ENCODE measurements at regions not wholly inside any gene's neighbourhood (a gene's known extent, or its start where the extent isn't known, plus 50 kb on each side); places are given as distances from the start of the nearest gene placed in this dataset.

DNA sequence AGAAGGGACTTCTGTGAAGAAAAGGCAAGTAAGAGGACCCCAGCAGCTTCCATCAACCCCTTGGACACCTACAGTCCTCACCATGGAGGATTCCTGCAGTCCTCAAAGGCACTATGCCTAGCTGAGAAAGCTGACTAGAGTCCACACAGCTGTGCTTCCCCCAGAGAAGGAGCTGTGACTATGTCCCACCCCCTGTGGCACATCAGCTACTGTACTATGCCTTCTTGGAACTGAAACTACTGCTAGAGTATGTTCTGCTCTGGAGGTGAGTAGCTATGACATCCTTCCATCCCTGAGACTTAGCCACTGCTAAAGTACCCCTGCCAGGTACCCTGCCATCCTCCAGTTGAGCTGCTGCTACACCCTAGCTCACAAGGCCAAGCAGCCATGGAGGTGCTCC is 690.2 kb upstream of the CHAC2 start:
- Histone ChIP-seq H3K27me3 (ENCODE audit: control insufficient read depth, extremely low read depth, insufficient read depth, low read length) (no peaks in the 10 kb centered on the region), H3K79me2 (ENCODE audit: control insufficient read depth, insufficient read depth, low read length) (no peaks in the 10 kb centered on the region), H4K20me1 (ENCODE audit: control insufficient read depth, extremely low read depth, insufficient read depth, low read length) (no peaks in the 10 kb centered on the region), H2AFZ (ENCODE audit: control insufficient read depth, low read length) (no peak overlapping the region), H3K36me3 (ENCODE audit: control insufficient read depth in 2 of 2, extremely low read depth in 1 of 2, insufficient read depth in 2 of 2, low read length in 2 of 2) (no peaks in the 10 kb centered on the region), H3K9ac (ENCODE audit: control insufficient read depth, extremely low read depth, insufficient read depth, low read length) (no peak overlapping the region), H3K9me1 (ENCODE audit: control insufficient read depth, extremely low read depth, insufficient read depth, low read length) (no peaks in the 10 kb centered on the region), H3K4me2 (ENCODE audit: control insufficient read depth, extremely low read depth, insufficient read depth, low read depth, low read length) (no peak overlapping the region), H3K4me3 (ENCODE audit: control insufficient read depth in 2 of 3, extremely low read depth in 1 of 3, insufficient read depth in 2 of 3, low read depth in 1 of 3, low read length in 3 of 3) (no peak overlapping the region), H3K4me1 (ENCODE audit: control insufficient read depth, extremely low read depth, insufficient read depth, low read length) (no peaks in the 10 kb centered on the region), H3K27ac (ENCODE audit: control insufficient read depth, insufficient read depth, low read length) (no peak overlapping the region), H3K9me3 (ENCODE audit: control insufficient read depth, low read depth, low read length) (no peaks in the 10 kb centered on the region)
- no peak for TF ChIP-seq EZH2 (IDR thresholded peaks at IDR 0.05; ENCODE audit: low read length)
- TF ChIP-seq, protein P1, sequence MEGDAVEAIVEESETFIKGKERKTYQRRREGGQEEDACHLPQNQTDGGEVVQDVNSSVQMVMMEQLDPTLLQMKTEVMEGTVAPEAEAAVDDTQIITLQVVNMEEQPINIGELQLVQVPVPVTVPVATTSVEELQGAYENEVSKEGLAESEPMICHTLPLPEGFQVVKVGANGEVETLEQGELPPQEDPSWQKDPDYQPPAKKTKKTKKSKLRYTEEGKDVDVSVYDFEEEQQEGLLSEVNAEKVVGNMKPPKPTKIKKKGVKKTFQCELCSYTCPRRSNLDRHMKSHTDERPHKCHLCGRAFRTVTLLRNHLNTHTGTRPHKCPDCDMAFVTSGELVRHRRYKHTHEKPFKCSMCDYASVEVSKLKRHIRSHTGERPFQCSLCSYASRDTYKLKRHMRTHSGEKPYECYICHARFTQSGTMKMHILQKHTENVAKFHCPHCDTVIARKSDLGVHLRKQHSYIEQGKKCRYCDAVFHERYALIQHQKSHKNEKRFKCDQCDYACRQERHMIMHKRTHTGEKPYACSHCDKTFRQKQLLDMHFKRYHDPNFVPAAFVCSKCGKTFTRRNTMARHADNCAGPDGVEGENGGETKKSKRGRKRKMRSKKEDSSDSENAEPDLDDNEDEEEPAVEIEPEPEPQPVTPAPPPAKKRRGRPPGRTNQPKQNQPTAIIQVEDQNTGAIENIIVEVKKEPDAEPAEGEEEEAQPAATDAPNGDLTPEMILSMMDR (optimal IDR thresholded peaks at IDR 0.05 in 1 of 3, IDR thresholded peaks at IDR 0.05 in 1 of 3, conservative IDR thresholded peaks at IDR 0.05 in 1 of 3; ENCODE audit: extremely low read depth in 1 of 3, insufficient read depth in 2 of 3, low read length in 3 of 3) = no peak
- no peak for DNase-seq (ENCODE audit: low read depth, low spot score)
- dilution Hi-C loops (cut with MboI; ENCODE audit: extremely low pct_ligation_motif_present, low sequenced_read_pairs) = no loop called here
- no peak for FAIRE-seq

DNA sequence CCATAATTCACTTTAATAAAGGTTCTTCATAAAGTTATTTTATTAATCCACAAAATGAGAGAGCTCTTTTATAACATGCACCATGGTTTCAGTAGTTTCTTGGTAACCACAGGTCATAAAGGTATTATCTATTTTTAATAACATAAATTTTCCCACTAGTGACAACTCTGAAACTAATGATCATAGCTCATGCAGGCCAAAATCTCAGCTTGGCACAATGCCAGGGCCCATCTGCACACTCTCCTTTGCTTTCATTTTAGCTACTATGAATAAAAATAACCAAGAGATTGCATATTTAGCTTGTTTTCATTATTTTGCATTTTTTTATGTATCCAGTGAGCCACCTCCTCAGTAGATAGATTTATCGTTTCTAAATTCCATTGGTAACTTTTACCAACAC is 691.8 kb upstream of the CHAC2 start:
- no peak for DNase-seq (ENCODE audit: low read depth, low spot score)
- no peaks in the 10 kb centered on the region for H3K79me2 ChIP-seq (ENCODE audit: control insufficient read depth, insufficient read depth, low read length)
- H4K20me1 ChIP-seq (ENCODE audit: control insufficient read depth, extremely low read depth, insufficient read depth, low read length) = no peaks in the 10 kb centered on the region
- no peaks in the 10 kb centered on the region for H3K9me3 ChIP-seq (ENCODE audit: control insufficient read depth, low read depth, low read length)
- dilution Hi-C loops (cut with MboI; ENCODE audit: extremely low pct_ligation_motif_present, low sequenced_read_pairs) = no loop called here
- no peaks in the 10 kb centered on the region for H3K4me1 ChIP-seq (ENCODE audit: control insufficient read depth, extremely low read depth, insufficient read depth, low read length)
- H3K9me1 ChIP-seq (ENCODE audit: control insufficient read depth, extremely low read depth, insufficient read depth, low read length) = no peaks in the 10 kb centered on the region
- TF ChIP-seq, protein P1 (optimal IDR thresholded peaks at IDR 0.05 in 1 of 3, IDR thresholded peaks at IDR 0.05 in 1 of 3, conservative IDR thresholded peaks at IDR 0.05 in 1 of 3; ENCODE audit: extremely low read depth in 1 of 3, insufficient read depth in 2 of 3, low read length in 3 of 3) = no peak
- H3K27ac ChIP-seq (ENCODE audit: control insufficient read depth, insufficient read depth, low read length) = no peak overlapping the region
- no peaks in the 10 kb centered on the region for H3K27me3 ChIP-seq (ENCODE audit: control insufficient read depth, extremely low read depth, insufficient read depth, low read length)
- H3K36me3 ChIP-seq (ENCODE audit: control insufficient read depth in 2 of 2, extremely low read depth in 1 of 2, insufficient read depth in 2 of 2, low read length in 2 of 2) = no peaks in the 10 kb centered on the region
- H2AFZ ChIP-seq (ENCODE audit: control insufficient read depth, low read length) = no peak overlapping the region
- no peak for FAIRE-seq
- no peak overlapping the region for H3K9ac ChIP-seq (ENCODE audit: control insufficient read depth, extremely low read depth, insufficient read depth, low read length)
- no peak overlapping the region for H3K4me3 ChIP-seq (ENCODE audit: control insufficient read depth in 2 of 3, extremely low read depth in 1 of 3, insufficient read depth in 2 of 3, low read depth in 1 of 3, low read length in 3 of 3)
- H3K4me2 ChIP-seq (ENCODE audit: control insufficient read depth, extremely low read depth, insufficient read depth, low read depth, low read length) = no peak overlapping the region
